ENCODE measurements at regions not wholly inside any gene's neighbourhood (a gene's known extent, or its start where the extent isn't known, plus 50 kb on each side); places are given as distances from the start of the nearest gene placed in this dataset.

GRCh38 chr11:128244871-128245270, 342.5 kb downstream of the ETS1 start:
- no peaks in the 10 kb centered on the region for H3K36me3 ChIP-seq (ENCODE audit: insufficient read depth, insufficient read length, low read length)
- H3K4me1 ChIP-seq (ENCODE audit: insufficient read depth, insufficient read length), result no peaks in the 10 kb centered on the region
- no peaks in the 10 kb centered on the region for H3K9me3 ChIP-seq (ENCODE audit: insufficient read depth, low read length)
- TF ChIP-seq SUZ12 (IDR thresholded peaks at IDR 0.05; ENCODE audit: extremely low read depth, insufficient read depth, insufficient read length) (no peak), YY1 (IDR thresholded peaks at IDR 0.05; ENCODE audit: insufficient read depth, insufficient read length) (no peak), ZNF274 (IDR thresholded peaks at IDR 0.05; ENCODE audit: low read depth, low read length) (no peak)
- no peak overlapping the region for H3K9ac ChIP-seq (ENCODE audit: insufficient read length, low read depth)
- no peaks in the 10 kb centered on the region for H3K27me3 ChIP-seq (ENCODE audit: insufficient read depth, insufficient read length)
- DNase-seq (ENCODE audit: low read depth, low spot score), result no peak
- H3K4me3 ChIP-seq (ENCODE audit: insufficient read length, low read depth), result no peak overlapping the region

GRCh38 chr11:128242451-128242850, 344.9 kb downstream of the ETS1 start:
- Histone ChIP-seq H3K36me3 (ENCODE audit: insufficient read depth, insufficient read length, low read length) (no peaks in the 10 kb centered on the region), H3K4me1 (ENCODE audit: insufficient read depth, insufficient read length) (no peaks in the 10 kb centered on the region), H3K4me3 (ENCODE audit: insufficient read length, low read depth) (no peak overlapping the region), H3K27me3 (ENCODE audit: insufficient read depth, insufficient read length) (no peaks in the 10 kb centered on the region), H3K9ac (ENCODE audit: insufficient read length, low read depth) (no peak overlapping the region), H3K9me3 (ENCODE audit: insufficient read depth, low read length) (no peaks in the 10 kb centered on the region)
- no peak for TF ChIP-seq ZNF274 (IDR thresholded peaks at IDR 0.05; ENCODE audit: low read depth, low read length)
- no peak for TF ChIP-seq YY1 (IDR thresholded peaks at IDR 0.05; ENCODE audit: insufficient read depth, insufficient read length)
- TF ChIP-seq SUZ12 (IDR thresholded peaks at IDR 0.05; ENCODE audit: extremely low read depth, insufficient read depth, insufficient read length), result no peak
- DNase-seq (ENCODE audit: low read depth, low spot score), result no peak

GRCh38 chr11:128240546-128240945, 346.8 kb downstream of the ETS1 start:
- no peak for DNase-seq (ENCODE audit: low read depth, low spot score)
- TF ChIP-seq SUZ12 (IDR thresholded peaks at IDR 0.05; ENCODE audit: extremely low read depth, insufficient read depth, insufficient read length), result no peak
- no peak for TF ChIP-seq ZNF274 (IDR thresholded peaks at IDR 0.05; ENCODE audit: low read depth, low read length)
- TF ChIP-seq YY1 (IDR thresholded peaks at IDR 0.05; ENCODE audit: insufficient read depth, insufficient read length), result no peak
- no peaks in the 10 kb centered on the region for H3K9me3 ChIP-seq (ENCODE audit: insufficient read depth, low read length)
- no peak overlapping the region for H3K4me3 ChIP-seq (ENCODE audit: insufficient read length, low read depth)
- no peaks in the 10 kb centered on the region for H3K4me1 ChIP-seq (ENCODE audit: insufficient read depth, insufficient read length)
- no peak overlapping the region for H3K9ac ChIP-seq (ENCODE audit: insufficient read length, low read depth)
- no peaks in the 10 kb centered on the region for H3K36me3 ChIP-seq (ENCODE audit: insufficient read depth, insufficient read length, low read length)
- H3K27me3 ChIP-seq (ENCODE audit: insufficient read depth, insufficient read length), result no peaks in the 10 kb centered on the region

GRCh38 chr11:128239306-128239705, 348.1 kb downstream of the ETS1 start:
- no peak overlapping the region for H3K9ac ChIP-seq (ENCODE audit: insufficient read length, low read depth)
- H3K36me3 ChIP-seq (ENCODE audit: insufficient read depth, insufficient read length, low read length), result no peaks in the 10 kb centered on the region
- no peak for DNase-seq (ENCODE audit: low read depth, low spot score)
- no peaks in the 10 kb centered on the region for H3K27me3 ChIP-seq (ENCODE audit: insufficient read depth, insufficient read length)
- H3K4me1 ChIP-seq (ENCODE audit: insufficient read depth, insufficient read length), result no peaks in the 10 kb centered on the region
- H3K9me3 ChIP-seq (ENCODE audit: insufficient read depth, low read length), result no peaks in the 10 kb centered on the region
- no peak for TF ChIP-seq YY1 (IDR thresholded peaks at IDR 0.05; ENCODE audit: insufficient read depth, insufficient read length)
- no peak for TF ChIP-seq ZNF274 (IDR thresholded peaks at IDR 0.05; ENCODE audit: low read depth, low read length)
- H3K4me3 ChIP-seq (ENCODE audit: insufficient read length, low read depth), result no peak overlapping the region

GRCh38 chr11:128238521-128239265, 348.7 kb downstream of the ETS1 start:
- no peak overlapping the region for H3K9ac ChIP-seq (ENCODE audit: insufficient read length, low read depth)
- TF ChIP-seq SUZ12 (IDR thresholded peaks at IDR 0.05; ENCODE audit: extremely low read depth, insufficient read depth, insufficient read length) (no peak), YY1 (IDR thresholded peaks at IDR 0.05; ENCODE audit: insufficient read depth, insufficient read length) (no peak), ZNF274 (IDR thresholded peaks at IDR 0.05; ENCODE audit: low read depth, low read length) (no peak)
- H3K36me3 ChIP-seq (ENCODE audit: insufficient read depth, insufficient read length, low read length), result no peaks in the 10 kb centered on the region
- DNase-seq (ENCODE audit: low read depth, low spot score), result no peak
- no peak overlapping the region for H3K4me3 ChIP-seq (ENCODE audit: insufficient read length, low read depth)
- no peaks in the 10 kb centered on the region for H3K9me3 ChIP-seq (ENCODE audit: insufficient read depth, low read length)
- H3K4me1 ChIP-seq (ENCODE audit: insufficient read depth, insufficient read length), result no peaks in the 10 kb centered on the region
- no peaks in the 10 kb centered on the region for H3K27me3 ChIP-seq (ENCODE audit: insufficient read depth, insufficient read length)

DNA sequence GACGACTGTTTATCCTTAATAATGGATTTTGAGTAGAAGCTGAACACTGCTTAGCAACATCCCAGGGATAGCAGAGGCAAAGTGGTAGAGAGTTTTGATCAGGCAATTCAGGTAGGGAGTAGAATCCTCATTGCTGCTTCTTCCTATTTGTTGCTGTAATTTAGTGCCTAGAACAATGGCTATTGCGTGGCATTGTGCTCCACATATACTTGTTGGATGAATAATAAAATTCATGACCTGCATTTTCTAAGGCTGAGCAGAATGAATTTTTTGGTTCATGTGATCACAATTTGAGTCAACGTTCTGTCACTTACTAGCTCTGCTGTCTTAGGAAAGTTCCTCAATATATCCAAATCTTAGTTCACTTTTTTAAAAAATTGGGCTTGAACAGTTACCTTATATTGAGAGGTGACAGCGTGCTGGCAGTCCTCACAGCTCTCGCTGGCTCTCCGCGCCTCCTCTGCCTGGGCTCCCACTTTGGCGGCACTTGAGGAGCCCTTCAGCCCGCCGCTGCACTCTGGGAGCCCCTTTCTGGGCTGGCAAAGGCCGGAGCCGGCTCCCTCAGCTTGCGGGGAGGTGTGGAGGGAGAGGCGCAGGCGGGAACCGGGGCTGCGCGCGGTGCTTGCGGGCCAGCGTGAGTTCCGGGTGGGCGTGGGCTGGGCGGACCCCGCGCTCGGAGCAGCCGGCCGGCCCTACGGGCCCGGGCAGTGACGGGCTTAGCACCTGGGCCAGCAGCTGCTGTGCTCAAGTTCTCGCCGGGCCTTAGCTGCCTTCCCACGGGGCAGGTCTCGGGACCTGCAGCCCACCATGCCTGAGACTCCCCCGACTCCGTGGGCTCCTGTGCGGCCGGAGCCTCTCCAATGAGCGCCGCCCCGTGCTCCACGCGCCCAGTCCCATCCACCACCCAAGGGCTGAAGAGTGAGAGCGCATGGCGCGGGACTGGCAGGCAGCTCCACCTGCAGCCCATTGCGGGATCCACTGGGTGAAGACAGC, 350.6 kb downstream of the ETS1 start:
- no peaks in the 10 kb centered on the region for H3K4me1 ChIP-seq (ENCODE audit: insufficient read depth, insufficient read length)
- no peak overlapping the region for H3K9ac ChIP-seq (ENCODE audit: insufficient read length, low read depth)
- DNase-seq (ENCODE audit: low read depth, low spot score), result no peak
- no peaks in the 10 kb centered on the region for H3K27me3 ChIP-seq (ENCODE audit: insufficient read depth, insufficient read length)
- TF ChIP-seq ZNF274 (IDR thresholded peaks at IDR 0.05; ENCODE audit: low read depth, low read length) (no peak), YY1 (IDR thresholded peaks at IDR 0.05; ENCODE audit: insufficient read depth, insufficient read length) (no peak), SUZ12 (IDR thresholded peaks at IDR 0.05; ENCODE audit: extremely low read depth, insufficient read depth, insufficient read length) (no peak)
- no peaks in the 10 kb centered on the region for H3K36me3 ChIP-seq (ENCODE audit: insufficient read depth, insufficient read length, low read length)
- no peak overlapping the region for H3K4me3 ChIP-seq (ENCODE audit: insufficient read length, low read depth)
- H3K9me3 ChIP-seq (ENCODE audit: insufficient read depth, low read length), result no peaks in the 10 kb centered on the region

DNA sequence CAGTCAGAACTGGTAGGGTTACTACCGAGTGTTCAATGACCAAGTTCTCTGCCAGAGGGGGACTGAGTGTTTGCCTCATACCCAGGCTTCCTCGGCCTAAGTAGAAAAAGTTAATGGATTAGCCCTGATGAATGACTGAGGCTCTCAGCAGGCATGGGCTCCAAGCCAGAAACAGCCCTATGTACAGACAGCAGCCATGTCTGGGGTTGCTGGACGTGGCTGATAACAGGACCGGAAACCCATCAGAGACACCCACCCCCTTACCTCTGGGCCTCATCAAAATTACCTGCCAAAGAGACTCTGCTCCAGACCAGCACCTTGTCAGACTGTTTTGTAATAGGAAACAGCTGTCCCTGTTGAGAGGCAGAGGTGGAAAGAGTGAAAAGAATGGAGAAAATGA, 351.4 kb downstream of the ETS1 start:
- Histone ChIP-seq H3K4me1 (ENCODE audit: insufficient read depth, insufficient read length) (no peaks in the 10 kb centered on the region), H3K9ac (ENCODE audit: insufficient read length, low read depth) (no peak overlapping the region), H3K27me3 (ENCODE audit: insufficient read depth, insufficient read length) (no peaks in the 10 kb centered on the region), H3K36me3 (ENCODE audit: insufficient read depth, insufficient read length, low read length) (no peaks in the 10 kb centered on the region), H3K4me3 (ENCODE audit: insufficient read length, low read depth) (no peak overlapping the region), H3K9me3 (ENCODE audit: insufficient read depth, low read length) (no peaks in the 10 kb centered on the region)
- TF ChIP-seq ZNF274 (IDR thresholded peaks at IDR 0.05; ENCODE audit: low read depth, low read length) (no peak), SUZ12 (IDR thresholded peaks at IDR 0.05; ENCODE audit: extremely low read depth, insufficient read depth, insufficient read length) (no peak), YY1 (IDR thresholded peaks at IDR 0.05; ENCODE audit: insufficient read depth, insufficient read length) (no peak)
- DNase-seq (ENCODE audit: low read depth, low spot score), result no peak
